Muscle layer of colon (tissue), 2 donors: ENCODE measurements at regions not wholly inside any gene's neighbourhood (a gene's known extent, or its start where the extent isn't known, plus 50 kb on each side); places are given as distances from the start of the nearest gene placed in this dataset.
A peak's percentile ranks its signal among the peaks of the same experiment; 100 is the strongest.

Source experiments
- H3K27ac ChIP-seq: one replicate; pipeline ENCODE4 v1.7.0; 2013; ENCODE audit warnings: low read depth, mild to moderate bottlenecking, low read length, moderate library complexity
- H3K27me3 ChIP-seq, 2 donors: one replicate each; pipeline ENCODE4 v1.7.0; 2013; ENCODE audit warnings: low read length in 2 of 2, mild to moderate bottlenecking in 2 of 2; ENCODE audit not compliant: insufficient read depth in 2 of 2, control insufficient read depth in 1 of 2
- H3K36me3 ChIP-seq: one replicate; pipeline ENCODE4 v1.7.0; 2013; ENCODE audit warnings: mild to moderate bottlenecking, low read length; ENCODE audit not compliant: insufficient read depth
- H3K4me1 ChIP-seq: one replicate; pipeline ENCODE4 v1.7.0; 2013; ENCODE audit warnings: mild to moderate bottlenecking, low read length; ENCODE audit not compliant: insufficient read depth
- H3K4me3 ChIP-seq, 2 donors: one replicate each; pipeline ENCODE4 v1.7.0; 2013; ENCODE audit warnings: low read length in 2 of 2, low read depth in 1 of 2, mild to moderate bottlenecking in 1 of 2, moderate library complexity in 1 of 2
- H3K9ac ChIP-seq: one replicate; pipeline ENCODE4 v1.7.0; 2013; ENCODE audit warnings: low read length
- H3K9me3 ChIP-seq: one replicate; pipeline ENCODE4 v1.7.0; 2013; ENCODE audit warnings: mild to moderate bottlenecking, low read length
- donor health status: abdominal sarcoma.
- donor health status: Adenocarcinoma of cecum.

DNA sequence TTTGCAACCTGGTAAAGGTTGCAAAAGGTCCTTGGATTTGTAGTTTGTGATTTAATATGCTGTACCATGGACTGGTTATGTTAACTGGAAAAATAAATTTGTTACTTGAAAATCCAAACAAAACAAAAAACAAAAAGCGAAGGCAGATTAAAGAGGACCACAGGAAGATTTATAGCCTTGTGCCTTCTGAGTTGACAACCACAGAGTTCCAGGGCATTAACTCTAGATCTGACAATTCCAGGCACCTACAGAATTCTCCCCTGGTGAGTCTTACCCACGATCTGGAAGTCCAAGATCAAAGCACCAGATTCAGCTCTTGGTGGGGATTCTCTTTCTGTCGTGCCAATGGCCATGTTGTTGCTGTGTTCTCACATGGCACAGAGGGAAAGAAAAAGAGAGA lies 107.9 kb upstream of the SELENOP start:
- Histone ChIP-seq H3K4me3 (no peak overlapping the region), H3K27me3 (peaks cover 0 to 4% of the 10 kb centered on the region in 2 donors), H3K9me3 (no peaks in the 10 kb centered on the region), H3K4me1 (no peaks in the 10 kb centered on the region), H3K36me3 (no peaks in the 10 kb centered on the region), H3K9ac (no peak overlapping the region), H3K27ac (no peak overlapping the region)

DNA sequence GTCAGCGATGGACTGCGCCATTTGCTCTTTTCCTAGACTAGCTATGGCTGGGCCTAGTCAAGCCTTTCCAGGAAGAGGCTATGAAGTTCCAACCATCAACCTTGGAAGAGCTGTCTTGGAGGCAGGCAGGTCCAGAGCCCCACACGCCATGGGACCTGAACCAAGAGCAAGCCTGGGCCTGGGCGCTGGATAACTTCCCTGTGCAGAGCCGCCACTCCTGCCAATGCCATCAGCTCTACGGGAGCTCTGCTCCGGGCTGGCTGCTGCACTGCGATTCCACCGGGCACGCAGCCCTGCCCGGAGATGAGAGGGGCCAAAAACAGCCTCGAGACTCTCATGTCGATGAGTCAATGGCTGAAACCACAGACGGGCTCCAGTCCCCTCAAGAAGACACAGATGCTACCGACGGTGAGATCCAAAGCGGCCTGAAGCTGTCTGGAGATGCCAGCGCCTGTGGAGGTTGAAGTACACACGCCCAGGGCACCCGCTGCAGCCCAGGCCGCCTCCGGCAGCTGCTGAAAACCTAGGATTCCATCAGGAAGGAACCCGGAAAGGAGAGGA lies 103.7 kb upstream of the SELENOP start:
- Histone ChIP-seq H3K27me3 (no peaks in the 10 kb centered on the region), H3K9me3 (no peaks in the 10 kb centered on the region), H3K4me3 (no peak overlapping the region), H3K36me3 (no peaks in the 10 kb centered on the region), H3K27ac (no peak overlapping the region), H3K4me1 (no peaks in the 10 kb centered on the region), H3K9ac (no peak overlapping the region)

DNA sequence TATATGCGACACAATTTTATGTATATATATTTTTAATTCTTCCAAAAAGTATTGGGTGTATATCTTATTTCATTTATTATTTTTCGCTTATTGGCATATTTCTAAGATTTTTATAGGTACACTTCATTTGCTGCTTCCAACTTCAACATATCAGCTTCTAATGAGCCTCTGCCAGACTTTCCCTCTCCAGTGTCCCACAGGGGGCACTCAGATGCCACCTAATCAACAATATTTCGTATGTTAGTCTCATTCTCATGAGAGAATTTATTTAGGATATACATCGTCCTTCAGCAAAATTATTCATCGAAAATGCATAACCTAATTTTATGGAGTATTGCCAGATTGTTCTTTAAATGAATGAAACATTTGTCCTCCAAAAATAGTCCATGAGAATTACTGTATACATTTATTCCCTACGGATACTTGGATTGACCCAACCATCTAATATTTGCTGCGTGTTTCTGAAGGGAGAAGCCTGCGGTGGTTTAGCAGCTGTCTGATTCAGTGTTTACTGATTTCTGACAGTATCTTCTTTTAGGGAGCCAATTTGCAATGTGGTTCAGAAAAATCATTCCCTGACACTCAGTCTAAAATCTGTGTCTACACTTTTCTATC lies 100.6 kb upstream of the SELENOP start:
- Histone ChIP-seq H3K27ac (no peak overlapping the region), H3K9me3 (no peaks in the 10 kb centered on the region), H3K4me1 (peaks cover 7% of the 10 kb centered on the region), H3K4me3 (no peak overlapping the region), H3K27me3 (no peaks in the 10 kb centered on the region), H3K36me3 (no peaks in the 10 kb centered on the region), H3K9ac (no peak overlapping the region)

DNA sequence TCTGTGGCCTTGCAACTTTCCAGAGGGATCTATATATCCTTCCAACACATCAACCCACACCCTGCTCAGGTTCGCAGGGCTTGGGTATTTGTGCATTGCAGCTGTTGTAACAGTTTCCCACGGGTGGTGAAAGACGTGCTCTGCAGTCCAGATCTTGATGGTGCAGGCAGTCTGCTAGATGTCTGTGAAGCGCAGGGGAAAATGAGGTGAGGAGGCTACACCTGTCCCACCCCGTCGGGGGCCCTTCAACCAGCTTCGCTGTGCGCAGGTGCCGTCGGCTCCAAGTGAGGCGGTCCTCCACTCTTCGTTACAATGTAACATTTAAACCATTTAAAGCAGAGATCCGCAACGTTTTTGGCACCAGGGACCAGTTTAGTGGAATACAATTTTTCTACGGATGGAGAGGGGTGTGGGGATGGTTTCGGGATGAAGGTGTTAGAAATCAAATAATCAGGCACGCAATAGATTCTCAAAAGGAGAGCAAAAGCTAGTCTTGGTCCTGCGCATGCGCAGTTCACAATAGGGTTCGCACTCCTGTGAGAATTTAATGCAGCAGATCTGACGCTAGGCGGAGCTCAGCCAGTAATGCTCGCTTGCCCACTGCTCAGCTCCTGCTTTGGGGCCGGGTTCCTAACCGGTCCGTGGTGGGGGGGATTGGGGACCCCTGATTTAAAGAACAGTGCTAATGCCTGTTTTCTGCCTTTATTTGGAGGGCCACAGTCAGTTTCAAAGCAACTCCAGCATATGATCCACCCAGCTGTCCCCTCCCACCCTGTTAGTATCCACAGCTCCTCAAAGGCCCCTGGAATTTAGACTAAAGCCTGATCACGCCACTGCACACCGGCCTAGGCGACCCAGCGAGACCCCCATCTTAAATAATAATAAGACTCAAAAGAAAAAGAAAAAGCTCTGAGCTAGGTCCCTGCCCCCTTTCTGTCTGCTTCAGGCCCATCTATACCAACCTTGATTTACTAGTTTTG lies 97.1 kb upstream of the SELENOP start:
- H3K4me3 ChIP-seq: peak overlapping the region; percentile 74 to 86
- H3K27ac ChIP-seq: no peak overlapping the region
- no peaks in the 10 kb centered on the region for H3K36me3 ChIP-seq
- peaks cover 7% of the 10 kb centered on the region for H3K4me1 ChIP-seq
- H3K27me3 ChIP-seq: peaks cover 0 to 3% of the 10 kb centered on the region in 2 donors
- no peaks in the 10 kb centered on the region for H3K9me3 ChIP-seq
- peak overlapping the region; percentile 34 for H3K9ac ChIP-seq

DNA sequence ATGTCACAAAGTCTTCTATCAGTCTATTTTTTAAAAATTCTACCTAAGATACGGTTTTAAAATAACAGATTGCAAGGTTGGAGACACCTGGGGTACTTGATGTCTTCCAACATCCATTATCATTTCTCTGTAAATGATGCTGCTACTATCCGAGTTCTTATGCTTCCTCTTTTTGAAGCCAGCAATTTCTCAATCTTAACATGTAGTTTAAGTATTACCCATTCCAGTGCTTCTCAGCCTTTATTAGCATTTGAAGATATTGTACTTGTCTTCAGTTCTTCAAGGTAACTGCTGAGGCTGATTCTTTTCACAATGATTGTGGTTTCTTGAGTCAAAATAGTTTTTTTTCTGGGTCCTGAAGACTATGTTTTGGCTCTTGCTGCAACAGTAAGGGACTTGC lies 96.4 kb upstream of the SELENOP start:
- H3K9ac ChIP-seq: no peak overlapping the region
- peak overlapping the region; percentile 74 to 86 for H3K4me3 ChIP-seq
- H3K4me1 ChIP-seq: peaks cover 7% of the 10 kb centered on the region
- H3K36me3 ChIP-seq: no peaks in the 10 kb centered on the region
- no peaks in the 10 kb centered on the region for H3K9me3 ChIP-seq
- peaks cover 0 to 3% of the 10 kb centered on the region in 2 donors for H3K27me3 ChIP-seq
- H3K27ac ChIP-seq: no peak overlapping the region

DNA sequence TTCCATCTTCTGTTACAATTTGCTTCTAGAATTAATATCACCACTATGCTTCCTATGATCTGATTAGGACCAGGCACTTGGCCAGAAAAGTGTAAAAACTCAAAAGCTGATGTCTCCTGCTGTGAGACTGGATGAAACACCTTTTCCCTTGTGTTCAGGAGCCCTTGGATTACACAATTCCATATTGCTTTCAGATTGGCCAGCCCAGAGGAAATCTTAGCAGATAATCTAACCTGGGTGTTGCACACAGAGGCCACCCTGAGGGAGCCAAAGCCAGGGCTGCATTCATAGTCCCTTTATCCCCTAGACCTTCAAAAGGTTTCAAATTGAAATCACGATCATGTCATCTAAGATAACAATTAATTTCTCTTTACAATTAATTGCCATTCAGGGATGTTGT lies 94.1 kb upstream of the SELENOP start:
- H3K9ac ChIP-seq: no peak overlapping the region
- H3K27me3 ChIP-seq: peaks cover 0 to 3% of the 10 kb centered on the region in 2 donors
- H3K4me3 ChIP-seq: no peak overlapping the region
- no peaks in the 10 kb centered on the region for H3K9me3 ChIP-seq
- H3K4me1 ChIP-seq: peaks cover 7% of the 10 kb centered on the region
- H3K36me3 ChIP-seq: no peaks in the 10 kb centered on the region
- H3K27ac ChIP-seq: no peak overlapping the region

DNA sequence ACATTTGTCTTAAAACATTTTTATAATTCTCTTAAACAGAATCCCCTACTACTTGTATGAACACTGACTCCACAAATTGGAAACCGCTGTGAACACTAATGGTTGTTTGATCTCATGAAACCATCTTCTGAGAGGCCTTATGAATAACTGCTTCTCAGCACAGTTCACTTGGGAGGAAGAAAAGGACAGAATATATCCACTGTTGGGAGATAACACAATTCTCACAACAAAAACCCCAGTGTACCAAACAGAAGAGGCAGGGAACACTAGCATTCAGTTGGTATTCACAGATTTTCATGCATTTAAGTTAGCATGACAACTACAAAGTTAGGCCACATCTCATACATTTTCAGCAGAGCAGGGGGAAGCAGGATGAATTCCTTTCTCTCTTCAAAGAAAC lies 89.0 kb upstream of the SELENOP start:
- Histone ChIP-seq H3K36me3 (no peaks in the 10 kb centered on the region), H3K4me3 (no peak overlapping the region), H3K27ac (no peak overlapping the region), H3K27me3 (no peaks in the 10 kb centered on the region), H3K9ac (no peak overlapping the region), H3K4me1 (no peaks in the 10 kb centered on the region), H3K9me3 (no peaks in the 10 kb centered on the region)

DNA sequence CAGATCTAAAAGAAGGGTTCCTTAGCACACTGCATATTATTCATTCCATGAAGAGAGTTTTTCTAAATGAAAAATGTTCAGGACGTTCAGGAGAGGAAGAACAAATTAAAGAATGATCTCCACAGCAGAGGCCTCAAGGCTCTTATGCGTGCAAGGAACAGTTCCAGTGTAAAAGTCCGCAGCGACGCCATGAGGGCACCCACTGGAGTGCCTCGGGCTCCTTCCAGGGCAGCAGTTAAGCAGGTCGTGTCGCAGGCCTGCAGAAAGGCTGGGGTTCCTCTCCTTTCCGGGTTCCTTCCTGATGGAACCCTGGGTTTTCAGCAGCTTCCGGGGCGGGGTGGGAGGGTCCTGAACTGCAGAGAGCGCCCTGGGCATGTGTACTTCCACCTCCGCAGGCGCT lies 87.1 kb upstream of the SELENOP start:
- Histone ChIP-seq H3K36me3 (no peaks in the 10 kb centered on the region), H3K4me3 (no peak overlapping the region), H3K4me1 (no peaks in the 10 kb centered on the region), H3K9ac (no peak overlapping the region), H3K9me3 (no peaks in the 10 kb centered on the region), H3K27ac (no peak overlapping the region), H3K27me3 (no peaks in the 10 kb centered on the region)

DNA sequence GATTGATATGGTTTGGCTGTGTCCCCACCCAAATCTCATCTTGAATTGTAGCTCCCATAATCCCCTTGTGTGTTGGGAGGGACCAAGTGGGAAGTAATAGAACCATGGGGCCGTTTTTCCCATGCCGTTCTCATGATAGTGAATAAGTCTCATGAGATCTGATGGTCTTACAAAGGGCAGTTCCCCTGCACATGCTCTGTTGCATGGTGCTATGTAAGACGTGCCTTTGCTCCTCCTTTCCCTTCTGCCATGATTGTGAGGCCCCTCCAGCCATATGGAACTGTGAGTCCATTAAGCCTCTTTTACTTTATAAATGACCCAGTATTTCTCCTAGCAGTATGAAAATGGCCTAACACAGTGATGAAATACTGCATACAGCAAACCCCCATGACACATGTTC lies 84.8 kb upstream of the SELENOP start:
- H3K9me3 ChIP-seq: no peaks in the 10 kb centered on the region
- H3K4me3 ChIP-seq: no peak overlapping the region
- H3K27ac ChIP-seq: no peak overlapping the region
- H3K27me3 ChIP-seq: no peaks in the 10 kb centered on the region
- H3K4me1 ChIP-seq: no peaks in the 10 kb centered on the region
- H3K36me3 ChIP-seq: no peaks in the 10 kb centered on the region
- no peak overlapping the region for H3K9ac ChIP-seq

DNA sequence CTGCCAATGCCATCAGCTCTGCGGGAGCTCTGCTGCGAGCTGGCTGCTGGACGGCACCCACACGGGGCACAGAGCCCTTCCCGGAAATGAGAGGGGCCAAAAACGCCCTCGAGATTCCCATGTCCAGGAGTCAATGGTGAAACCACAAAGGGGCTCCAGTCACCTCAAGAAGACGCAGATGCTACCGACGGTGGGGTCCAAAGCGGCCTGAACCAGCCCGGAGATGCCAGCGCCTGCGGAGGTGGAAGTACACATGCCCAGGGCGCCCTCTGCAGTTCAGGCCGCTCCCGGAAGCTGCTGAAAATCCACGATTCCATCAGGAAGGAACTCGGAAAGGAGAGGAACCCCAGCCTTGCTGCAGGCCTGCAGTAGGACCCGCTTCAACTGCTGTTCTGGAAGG lies 82.4 kb upstream of the SELENOP start:
- Histone ChIP-seq H3K27ac (no peak overlapping the region), H3K4me3 (no peak overlapping the region), H3K36me3 (no peaks in the 10 kb centered on the region), H3K9ac (no peak overlapping the region), H3K9me3 (no peaks in the 10 kb centered on the region), H3K4me1 (no peaks in the 10 kb centered on the region), H3K27me3 (no peaks in the 10 kb centered on the region)

DNA sequence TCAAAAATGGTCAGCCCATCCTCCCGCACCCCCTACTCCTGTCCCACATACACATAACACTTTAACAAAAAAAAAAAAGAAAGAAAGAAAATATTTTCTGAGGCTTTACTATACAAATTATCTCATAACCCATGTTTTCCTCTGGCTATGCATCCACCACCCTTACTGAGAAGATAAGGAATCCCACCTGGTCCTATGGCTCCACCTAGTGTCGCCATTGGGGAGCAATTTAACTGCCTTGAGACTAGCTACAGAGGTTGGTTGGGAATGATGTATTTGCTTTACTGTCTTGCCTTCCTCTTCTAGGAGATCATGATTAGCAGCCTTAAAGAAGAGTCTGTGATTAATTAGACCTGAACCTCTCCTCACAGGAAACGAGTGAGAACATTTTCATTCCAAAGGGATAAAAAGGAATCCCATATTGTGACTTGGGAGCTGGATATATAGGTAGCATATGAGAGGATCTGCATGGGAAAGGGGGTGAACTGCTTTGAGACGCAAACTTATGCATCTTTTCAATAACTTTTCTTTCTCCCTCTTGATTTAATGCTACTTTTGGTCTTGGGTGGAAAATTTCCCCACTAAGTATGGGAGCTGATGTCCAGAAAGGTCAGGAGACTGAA lies 77.7 kb upstream of the SELENOP start:
- Histone ChIP-seq H3K27me3 (no peaks in the 10 kb centered on the region), H3K36me3 (no peaks in the 10 kb centered on the region), H3K9me3 (no peaks in the 10 kb centered on the region), H3K4me1 (no peaks in the 10 kb centered on the region), H3K4me3 (no peak overlapping the region), H3K27ac (no peak overlapping the region), H3K9ac (no peak overlapping the region)
